HepG2 (cell line): ENCODE measurements at regions not wholly inside any gene's neighbourhood (a gene's known extent, or its start where the extent isn't known, plus 50 kb on each side); places are given as distances from the start of the nearest gene placed in this dataset.

Source experiments
- ELF1 ChIP-seq: sonication (generic); formaldehyde crosslinking; IDR thresholded peaks from 2 replicates; pipeline ENCODE4 v1.4.0; 2020; ENCODE audit warnings: missing genetic modification reagents
- HINFP ChIP-seq: sonication (generic); formaldehyde crosslinking; IDR thresholded peaks from 2 replicates; pipeline ENCODE4 v1.4.0; 2020; ENCODE audit warnings: low read depth, mild to moderate bottlenecking, missing genetic modification reagents
- LRRFIP1 ChIP-seq: sonication (generic); formaldehyde crosslinking; conservative IDR thresholded peaks from 2 replicates; pipeline ENCODE4 v1.4.0; 2020; ENCODE audit warnings: missing genetic modification reagents
- MAF1 ChIP-seq: sonication (generic); formaldehyde crosslinking; IDR thresholded peaks from 2 replicates; pipeline ENCODE4 v1.5.0; 2020; ENCODE audit warnings: missing genetic modification reagents, borderline replicate concordance
- MAFK ChIP-seq, 2 experiments: IDR thresholded peaks in 1 of 2; conservative IDR thresholded peaks in 1 of 2; 2 replicates each; pipeline ENCODE4 v1.6.1; 2011; ENCODE audit warnings: improper control_type of control experiment in 2 of 2, low read length in 2 of 2
- MYNN ChIP-seq: sonication (generic); formaldehyde crosslinking; IDR thresholded peaks from 2 replicates; pipeline ENCODE4 v1.4.0; 2020; ENCODE audit warnings: mild to moderate bottlenecking, low read depth, missing genetic modification reagents
- POLR2A ChIP-seq, 2 experiments: IDR thresholded peaks; 2 replicates each; pipeline ENCODE4 v1.6.1; 2011; ENCODE audit warnings: low read depth in 2 of 2, low read length in 2 of 2, mild to moderate bottlenecking in 1 of 2, moderate library complexity in 1 of 2; ENCODE audit not compliant: insufficient read depth in 1 of 2
- POLR2AphosphoS2 ChIP-seq: IDR thresholded peaks from 2 replicates; pipeline ENCODE4 v1.6.1; 2011; ENCODE audit warnings: low read depth, low read length, improper control_type of control experiment
- PRDM15 ChIP-seq: sonication (generic); formaldehyde crosslinking; IDR thresholded peaks from 2 replicates; pipeline ENCODE4 v1.4.0; 2020; ENCODE audit warnings: missing genetic modification reagents
- TCF7 ChIP-seq: sonication (generic); IDR thresholded peaks from 2 replicates; pipeline ENCODE4 v1.6.1; 2016; ENCODE audit warnings: antibody characterized with exemption, low read depth
- ZNF121 ChIP-seq: sonication (generic); formaldehyde crosslinking; IDR thresholded peaks from 2 replicates; pipeline ENCODE4 v1.5.0; 2020; ENCODE audit warnings: mild to moderate bottlenecking, missing genetic modification reagents
- ZNF510 ChIP-seq: sonication (generic); formaldehyde crosslinking; IDR thresholded peaks from 2 replicates; pipeline ENCODE4 v1.4.0; 2020; ENCODE audit warnings: low read depth, mild to moderate bottlenecking, missing genetic modification reagents

- TF ChIP-seq POLR2A (IDR thresholded peaks at IDR 0.05; ENCODE audit: insufficient read depth in 1 of 2, low read depth in 2 of 2, low read length in 2 of 2) (no peak), ZNF121 (no peak), ELF1 (CRISPR knock-in tag) (no peak), POLR2AphosphoS2 (no peak), PRDM15 (CRISPR knock-in tag) (no peak), MYNN (CRISPR knock-in tag) (no peak), MAFK (conservative IDR thresholded peaks at IDR 0.05 in 1 of 2, IDR thresholded peaks at IDR 0.05 in 1 of 2; ENCODE audit: low read length in 2 of 2) (no peak), HINFP (CRISPR knock-in tag) (no peak), ZNF510 (CRISPR knock-in tag) (no peak), MAF1 (CRISPR knock-in tag) (no peak), TCF7 (no peak), LRRFIP1 (CRISPR knock-in tag) (no peak)
Observed at GRCh38 chrX:5549512-5549911, 679.2 kb downstream of the NLGN4X start.
